Smooth muscle cell of the brain vasculature (primary cell): ENCODE measurements at regions not wholly inside any gene's neighbourhood (a gene's known extent, or its start where the extent isn't known, plus 50 kb on each side); places are given as distances from the start of the nearest gene placed in this dataset.
"Not testable (repeated sequence)": the region's sequence is repeated elsewhere in the genome, so short reads cannot be mapped to it uniquely, and the experiment has no call there.

ENCODE experiments used
- DNase-seq: peaks from one replicate; pipeline ENCODE4 v3.0.0-alpha.2; 2012; ENCODE audit warnings: low read depth, low spot score

- DNase-seq = no peak
These were observed 177.2 kb upstream of the DTNBP1 start for GRCh38 chr6:15839969-15840541.

- DNase-seq = no peak
These were observed 174.4 kb upstream of the DTNBP1 start for GRCh38 chr6:15837205-15837604.

GRCh38 chr6:15832841-15833240 is 170.0 kb upstream of the DTNBP1 start:
- no peak for DNase-seq

- no peak for DNase-seq
These were observed 166.3 kb upstream of the DTNBP1 start for GRCh38 chr6:15829156-15829555.

- DNase-seq = no peak
These were observed 164.8 kb upstream of the DTNBP1 start for GRCh38 chr6:15827496-15828255.

GRCh38 chr6:15826814-15827318 is 164.0 kb upstream of the DTNBP1 start:
- no peak for DNase-seq

- no peak for DNase-seq
These were observed 162.6 kb upstream of the DTNBP1 start for GRCh38 chr6:15825332-15825930.

- DNase-seq = no peak
These were observed 162.0 kb upstream of the DTNBP1 start for GRCh38 chr6:15824811-15825210.

GRCh38 chr6:15823838-15824414 is 161.1 kb upstream of the DTNBP1 start:
- DNase-seq = no peak

GRCh38 chr6:15822835-15823234 is 160.0 kb upstream of the DTNBP1 start:
- no peak for DNase-seq

- no peak for DNase-seq
These were observed 157.0 kb upstream of the DTNBP1 start for GRCh38 chr6:15819841-15820240.

GRCh38 chr6:15819226-15819625 is 156.4 kb upstream of the DTNBP1 start:
- no peak for DNase-seq

GRCh38 chr6:15818491-15818890 is 155.7 kb upstream of the DTNBP1 start:
- no peak for DNase-seq

- no peak for DNase-seq
These were observed 155.2 kb upstream of the DTNBP1 start for GRCh38 chr6:15818044-15818443.

GRCh38 chr6:15817100-15817499 is 154.3 kb upstream of the DTNBP1 start:
- no peak for DNase-seq

- DNase-seq = no peak
These were observed 153.8 kb upstream of the DTNBP1 start for GRCh38 chr6:15816661-15817060.

- not testable (repeated sequence) for DNase-seq
These were observed 150.9 kb upstream of the DTNBP1 start for GRCh38 chr6:15813698-15814097.

- no peak for DNase-seq
These were observed 148.3 kb upstream of the DTNBP1 start for GRCh38 chr6:15811107-15811506.

GRCh38 chr6:15810618-15811017 is 147.8 kb upstream of the DTNBP1 start:
- no peak for DNase-seq

GRCh38 chr6:15809367-15809766 is 146.5 kb upstream of the DTNBP1 start:
- no peak for DNase-seq

- DNase-seq = no peak
These were observed 141.6 kb upstream of the DTNBP1 start for GRCh38 chr6:15804164-15805154.
